ENCODE measurements at regions not wholly inside any gene's neighbourhood (a gene's known extent, or its start where the extent isn't known, plus 50 kb on each side); places are given as distances from the start of the nearest gene placed in this dataset.

DNA sequence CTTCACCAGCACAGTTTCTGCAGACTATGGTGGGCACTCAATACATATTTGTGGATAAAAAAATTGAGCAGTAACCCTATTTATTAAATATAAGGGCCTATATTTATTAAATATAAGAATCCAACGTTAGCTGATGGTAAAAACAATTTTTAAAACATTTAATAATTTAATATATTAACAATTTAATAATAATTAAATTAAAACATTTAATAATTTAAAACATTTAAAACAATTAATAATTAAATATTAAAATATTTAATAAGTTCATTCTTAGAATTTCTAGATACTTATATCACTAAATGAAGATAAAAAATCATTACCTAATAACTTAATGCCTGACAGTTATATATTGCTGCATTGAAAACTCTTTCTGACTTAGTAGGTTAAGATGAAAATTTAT, 880.2 kb upstream of the EPHA6 start:
- TF ChIP-seq, protein P1, sequence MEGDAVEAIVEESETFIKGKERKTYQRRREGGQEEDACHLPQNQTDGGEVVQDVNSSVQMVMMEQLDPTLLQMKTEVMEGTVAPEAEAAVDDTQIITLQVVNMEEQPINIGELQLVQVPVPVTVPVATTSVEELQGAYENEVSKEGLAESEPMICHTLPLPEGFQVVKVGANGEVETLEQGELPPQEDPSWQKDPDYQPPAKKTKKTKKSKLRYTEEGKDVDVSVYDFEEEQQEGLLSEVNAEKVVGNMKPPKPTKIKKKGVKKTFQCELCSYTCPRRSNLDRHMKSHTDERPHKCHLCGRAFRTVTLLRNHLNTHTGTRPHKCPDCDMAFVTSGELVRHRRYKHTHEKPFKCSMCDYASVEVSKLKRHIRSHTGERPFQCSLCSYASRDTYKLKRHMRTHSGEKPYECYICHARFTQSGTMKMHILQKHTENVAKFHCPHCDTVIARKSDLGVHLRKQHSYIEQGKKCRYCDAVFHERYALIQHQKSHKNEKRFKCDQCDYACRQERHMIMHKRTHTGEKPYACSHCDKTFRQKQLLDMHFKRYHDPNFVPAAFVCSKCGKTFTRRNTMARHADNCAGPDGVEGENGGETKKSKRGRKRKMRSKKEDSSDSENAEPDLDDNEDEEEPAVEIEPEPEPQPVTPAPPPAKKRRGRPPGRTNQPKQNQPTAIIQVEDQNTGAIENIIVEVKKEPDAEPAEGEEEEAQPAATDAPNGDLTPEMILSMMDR (IDR thresholded peaks at IDR 0.05; ENCODE audit: insufficient read depth, low read length, poor library complexity, severe bottlenecking): no peak
- TF ChIP-seq EZH2phosphoT487 (conservative IDR thresholded peaks at IDR 0.05; ENCODE audit: low read length): no peak
